MM.1S (cell line): ENCODE measurements at regions not wholly inside any gene's neighbourhood (a gene's known extent, or its start where the extent isn't known, plus 50 kb on each side); places are given as distances from the start of the nearest gene placed in this dataset.
A peak's percentile ranks its signal among the peaks of the same experiment; 100 is the strongest.

ENCODE experiments used
- DNase-seq: peaks from one replicate; pipeline ENCODE4 v3.0.0-alpha.2; 2015
- H2AFZ ChIP-seq: fragments of 300-600 bp; sonication (generic); 2 replicates; pipeline ENCODE4 v1.6.0; 2016; ENCODE audit warnings: antibody characterized with exemption, low read length
- H3F3A ChIP-seq: fragments of 300-600 bp; sonication (generic); 2 replicates; pipeline ENCODE4 v1.6.1; 2016; ENCODE audit warnings: mild to moderate bottlenecking, antibody characterized with exemption, low read length, moderate library complexity, mixed read lengths; ENCODE audit not compliant: insufficient read depth
- H3K27ac ChIP-seq: fragments of 300-600 bp; sonication (generic); 2 replicates; pipeline ENCODE4 v1.5.1; 2016; ENCODE audit warnings: mild to moderate bottlenecking, low read length
- H3K27me3 ChIP-seq: fragments of 300-600 bp; sonication (generic); replicated peaks from 2 replicates; pipeline ENCODE4 v1.6.0; 2016; ENCODE audit warnings: low read length; ENCODE audit not compliant: insufficient read depth
- H3K36me3 ChIP-seq: fragments of 300-600 bp; sonication (generic); replicated peaks from 2 replicates; pipeline ENCODE4 v1.6.1; 2016; ENCODE audit warnings: mild to moderate bottlenecking, low read length, mixed read lengths; ENCODE audit not compliant: insufficient read depth
- H3K4me1 ChIP-seq: fragments of 300-600 bp; sonication (generic); 2 replicates; pipeline ENCODE4 v1.6.1; 2016; ENCODE audit warnings: low read length, mixed read lengths
- H3K4me2 ChIP-seq: fragments of 300-600 bp; sonication (generic); 2 replicates; pipeline ENCODE4 v1.6.0; 2016; ENCODE audit warnings: low read depth, low read length
- H3K4me3 ChIP-seq: fragments of 300-600 bp; sonication (generic); 2 replicates; pipeline ENCODE4 v1.5.1; 2016; ENCODE audit warnings: low read length, mixed read lengths
- H3K79me2 ChIP-seq: fragments of 300-600 bp; sonication (generic); 2 replicates; pipeline ENCODE4 v1.6.1; 2016; ENCODE audit warnings: mixed run types, low read length, mixed read lengths
- H3K9ac ChIP-seq: fragments of 300-600 bp; sonication (generic); 2 replicates; pipeline ENCODE4 v1.6.1; 2016; ENCODE audit warnings: low read length, mixed read lengths
- H3K9me2 ChIP-seq: fragments of 300-600 bp; sonication (generic); replicated peaks from 2 replicates; pipeline ENCODE4 v1.6.1; 2016; ENCODE audit warnings: mild to moderate bottlenecking, low read length, mixed read lengths; ENCODE audit not compliant: insufficient read depth
- H3K9me3 ChIP-seq: fragments of 300-600 bp; sonication (generic); replicated peaks from 2 replicates; pipeline ENCODE4 v1.6.1; 2016; ENCODE audit warnings: mild to moderate bottlenecking, low read length, mixed read lengths; ENCODE audit not compliant: insufficient read depth
- H4K20me1 ChIP-seq: fragments of 300-600 bp; sonication (generic); 2 replicates; pipeline ENCODE4 v1.6.1; 2016; ENCODE audit warnings: mild to moderate bottlenecking, low read length, moderate library complexity, mixed read lengths; ENCODE audit not compliant: insufficient read depth
- CTCF ChIP-seq: fragments of 300-600 bp; sonication (generic); IDR thresholded peaks from 2 replicates; pipeline ENCODE4 v1.5.1; 2016; ENCODE audit warnings: antibody characterized with exemption, low read length, mixed read lengths
- EZH2 ChIP-seq: fragments of 300-600 bp; sonication (generic); optimal IDR thresholded peaks from 2 replicates; pipeline ENCODE3; 2017; ENCODE audit warnings: low read depth, mild to moderate bottlenecking, antibody characterized with exemption, low read length, mixed read lengths
- EZH2phosphoT487 ChIP-seq: fragments of 300-600 bp; sonication (generic); IDR thresholded peaks from 2 replicates; pipeline ENCODE4 v1.6.1; 2018; ENCODE audit warnings: antibody characterized with exemption, low read length

DNA sequence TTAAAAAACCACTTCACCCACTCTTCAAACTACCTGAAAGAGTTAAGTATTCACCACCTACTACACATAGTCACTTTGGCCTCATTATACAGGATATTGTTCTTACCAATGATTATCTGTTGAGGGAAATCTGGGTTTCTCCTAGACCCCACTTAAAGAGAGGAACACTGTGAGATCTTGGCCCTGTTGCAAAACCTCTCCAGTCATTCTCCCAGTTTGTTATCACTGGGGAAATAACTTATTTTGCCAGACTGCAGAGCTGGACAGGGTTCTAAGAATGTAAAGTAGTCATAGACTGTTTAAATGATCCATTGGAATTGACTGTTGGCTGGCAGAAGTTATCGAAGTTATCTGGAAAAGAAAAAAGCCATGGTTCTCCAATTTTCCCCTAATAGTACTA, 143.8 kb downstream of the HGF start:
- Histone ChIP-seq H3K27ac (no peak overlapping the region), H3K9me3 (no peaks in the 10 kb centered on the region), H3F3A (0 out of 2 replicates have a peak, but pooled peaks cover 6% of the 10 kb centered on the region), H3K9me2 (no peaks in the 10 kb centered on the region), H3K27me3 (no peaks in the 10 kb centered on the region), H2AFZ (no peak overlapping the region), H3K9ac (no peak overlapping the region), H3K4me3 (no peak overlapping the region), H3K4me2 (no peak overlapping the region), H3K4me1 (peaks cover 23% of the 10 kb centered on the region), H3K79me2 (no peaks in the 10 kb centered on the region), H3K36me3 (no peaks in the 10 kb centered on the region), H4K20me1 (no peaks in the 10 kb centered on the region)
- TF ChIP-seq EZH2 (no peak), CTCF (no peak), EZH2phosphoT487 (no peak)
- DNase-seq, result no peak

DNA sequence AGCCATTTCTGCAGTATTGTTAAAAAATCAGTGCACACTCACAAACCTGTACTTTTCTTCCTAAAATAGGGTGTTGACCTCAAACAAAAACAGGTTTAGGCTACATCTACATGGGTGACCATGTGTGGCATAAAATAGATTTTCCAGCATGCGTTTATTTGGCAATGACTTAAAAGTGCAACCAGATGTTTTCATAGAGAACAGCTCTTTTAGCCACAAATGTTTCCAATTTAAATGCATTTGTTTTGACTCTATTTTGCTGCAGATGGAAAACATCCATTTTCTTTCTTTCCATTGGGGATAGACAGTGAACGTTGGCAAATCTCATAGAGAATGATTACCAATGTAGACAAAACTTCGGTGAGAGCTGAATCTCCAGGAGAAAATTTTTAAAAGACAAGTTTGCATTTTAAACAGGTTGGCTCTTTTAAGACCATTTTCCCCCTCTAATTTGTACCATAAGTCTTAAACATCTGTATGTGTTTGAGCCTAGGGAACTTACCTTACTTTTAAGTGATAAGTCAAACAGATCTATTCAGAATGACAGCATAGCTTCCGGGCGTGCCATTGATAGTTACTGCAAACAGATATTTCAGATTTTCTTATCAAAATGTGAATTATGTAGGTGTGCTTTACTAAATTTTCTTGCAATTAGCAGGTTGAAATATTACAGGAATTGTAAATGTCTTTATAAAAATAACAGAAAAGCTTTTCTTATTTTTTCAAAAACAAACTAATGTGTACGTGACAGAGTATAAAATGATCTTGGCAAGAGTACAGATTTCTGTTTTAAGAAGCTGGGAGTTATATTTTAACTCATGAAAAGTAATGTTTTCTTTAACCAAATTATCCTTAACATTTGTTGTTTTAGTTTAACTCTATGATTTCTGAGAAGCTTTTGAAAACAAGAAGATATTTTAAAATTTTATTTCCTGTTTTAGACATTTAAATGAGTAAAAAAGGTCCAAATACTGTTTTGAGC, 144.9 kb downstream of the HGF start:
- no peak overlapping the region for H3K9ac ChIP-seq
- H3K4me1 ChIP-seq, result peaks cover 17% of the 10 kb centered on the region
- TF ChIP-seq EZH2phosphoT487, result no peak
- TF ChIP-seq EZH2, result no peak
- no peak for TF ChIP-seq CTCF
- H4K20me1 ChIP-seq, result no peaks in the 10 kb centered on the region
- no peaks in the 10 kb centered on the region for H3K9me3 ChIP-seq
- H3K4me3 ChIP-seq, result no peak overlapping the region
- H3K9me2 ChIP-seq, result no peaks in the 10 kb centered on the region
- 0 out of 2 replicates have a peak overlapping the region, but pooled peaks have one; percentile 9 for H2AFZ ChIP-seq
- no peaks in the 10 kb centered on the region for H3K36me3 ChIP-seq
- H3K27me3 ChIP-seq, result no peaks in the 10 kb centered on the region
- no peak for DNase-seq
- H3K4me2 ChIP-seq, result peak overlapping the region; percentile 17; the same call in 1 of the 2 replicates
- H3K27ac ChIP-seq, result no peak overlapping the region
- 0 out of 2 replicates have a peak, but pooled peaks cover 6% of the 10 kb centered on the region for H3F3A ChIP-seq
- no peaks in the 10 kb centered on the region for H3K79me2 ChIP-seq

GRCh38 chr7:81624021-81624592, 145.7 kb downstream of the HGF start:
- no peaks in the 10 kb centered on the region for H3K27me3 ChIP-seq
- no peak overlapping the region for H3K9ac ChIP-seq
- 0 out of 2 replicates have a peak overlapping the region, but pooled peaks have one; percentile 9 for H2AFZ ChIP-seq
- no peaks in the 10 kb centered on the region for H3K9me3 ChIP-seq
- no peak overlapping the region for H3K4me3 ChIP-seq
- no peak overlapping the region for H3K27ac ChIP-seq
- no peaks in the 10 kb centered on the region for H3K9me2 ChIP-seq
- H3F3A ChIP-seq, result 0 out of 2 replicates have a peak, but pooled peaks cover 6% of the 10 kb centered on the region
- H4K20me1 ChIP-seq, result no peaks in the 10 kb centered on the region
- no peaks in the 10 kb centered on the region for H3K36me3 ChIP-seq
- H3K79me2 ChIP-seq, result no peaks in the 10 kb centered on the region
- H3K4me2 ChIP-seq, result peak overlapping the region; percentile 17; the same call in 1 of the 2 replicates
- no peak for TF ChIP-seq EZH2phosphoT487
- no peak for TF ChIP-seq CTCF
- no peak for TF ChIP-seq EZH2
- DNase-seq, result peak; percentile 49
- peaks cover 12% of the 10 kb centered on the region for H3K4me1 ChIP-seq
